ENCODE measurements at regions not wholly inside any gene's neighbourhood (a gene's known extent, or its start where the extent isn't known, plus 50 kb on each side); places are given as distances from the start of the nearest gene placed in this dataset.

DNA sequence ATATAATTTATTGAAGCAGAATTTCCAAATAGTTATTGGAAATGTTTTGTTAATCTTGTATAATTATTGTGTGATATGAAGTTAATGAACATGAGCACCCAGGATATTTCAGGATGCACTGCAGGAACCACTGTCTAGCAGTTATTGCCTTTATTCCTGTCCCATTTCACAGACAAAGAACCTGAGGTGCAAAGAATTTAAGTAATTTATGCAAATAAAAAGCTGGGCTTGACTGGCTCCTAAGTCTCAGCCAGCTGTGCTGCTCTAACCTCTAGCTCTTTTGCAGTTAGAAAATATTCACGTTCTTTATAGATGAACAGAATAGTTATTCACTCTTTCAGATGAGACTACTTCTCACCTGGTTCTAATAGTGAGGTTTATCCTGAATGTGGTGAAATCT is 50.0 kb upstream of the NUDT12 start:
- Histone ChIP-seq H3K4me2 (ENCODE audit: low read length) (no peak overlapping the region), H2AFZ (ENCODE audit: low read depth, low read length) (no peak overlapping the region), H3K27me3 (ENCODE audit: low read depth, low read length) (no peaks in the 10 kb centered on the region), H3K9me3 (ENCODE audit: insufficient read depth, low read length) (no peaks in the 10 kb centered on the region), H3K4me1 (ENCODE audit: low read length) (no peaks in the 10 kb centered on the region), H3K79me2 (ENCODE audit: low read length) (no peaks in the 10 kb centered on the region), H4K20me1 (ENCODE audit: insufficient read depth, low read length) (no peaks in the 10 kb centered on the region), H3K4me3 (ENCODE audit: low read length) (no peak overlapping the region), H3K27ac (ENCODE audit: low read length) (no peak overlapping the region), H3K9ac (ENCODE audit: low read length) (no peak overlapping the region), H3K36me3 (replicated peaks; ENCODE audit: low read depth, low read length) (no peaks in the 10 kb centered on the region)
- TF ChIP-seq EZH2phosphoT487 (IDR thresholded peaks at IDR 0.05; ENCODE audit: low read depth) = no peak
- TF ChIP-seq, protein P1, sequence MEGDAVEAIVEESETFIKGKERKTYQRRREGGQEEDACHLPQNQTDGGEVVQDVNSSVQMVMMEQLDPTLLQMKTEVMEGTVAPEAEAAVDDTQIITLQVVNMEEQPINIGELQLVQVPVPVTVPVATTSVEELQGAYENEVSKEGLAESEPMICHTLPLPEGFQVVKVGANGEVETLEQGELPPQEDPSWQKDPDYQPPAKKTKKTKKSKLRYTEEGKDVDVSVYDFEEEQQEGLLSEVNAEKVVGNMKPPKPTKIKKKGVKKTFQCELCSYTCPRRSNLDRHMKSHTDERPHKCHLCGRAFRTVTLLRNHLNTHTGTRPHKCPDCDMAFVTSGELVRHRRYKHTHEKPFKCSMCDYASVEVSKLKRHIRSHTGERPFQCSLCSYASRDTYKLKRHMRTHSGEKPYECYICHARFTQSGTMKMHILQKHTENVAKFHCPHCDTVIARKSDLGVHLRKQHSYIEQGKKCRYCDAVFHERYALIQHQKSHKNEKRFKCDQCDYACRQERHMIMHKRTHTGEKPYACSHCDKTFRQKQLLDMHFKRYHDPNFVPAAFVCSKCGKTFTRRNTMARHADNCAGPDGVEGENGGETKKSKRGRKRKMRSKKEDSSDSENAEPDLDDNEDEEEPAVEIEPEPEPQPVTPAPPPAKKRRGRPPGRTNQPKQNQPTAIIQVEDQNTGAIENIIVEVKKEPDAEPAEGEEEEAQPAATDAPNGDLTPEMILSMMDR (IDR thresholded peaks at IDR 0.05; ENCODE audit: low read depth, low read length) = no peak
